ENCODE measurements at regions not wholly inside any gene's neighbourhood (a gene's known extent, or its start where the extent isn't known, plus 50 kb on each side); places are given as distances from the start of the nearest gene placed in this dataset.

- intact Hi-C loops (cut with micrococcal nuclease; ENCODE audit: unreplicated experiment): no loop called here
- Histone ChIP-seq H3K9me3 (ENCODE audit: low read length) (no peaks in the 10 kb centered on the region), H3K79me2 (ENCODE audit: insufficient read depth, low read depth, low read length) (no peaks in the 10 kb centered on the region), H3K4me1 (ENCODE audit: insufficient read depth, low read length, poor library complexity, severe bottlenecking) (no peaks in the 10 kb centered on the region), H2AFZ (ENCODE audit: low read length) (no peak overlapping the region), H3K4me3 (ENCODE audit: low read depth, low read length, poor library complexity, severe bottlenecking) (no peak overlapping the region), H3K27ac (ENCODE audit: low read depth, low read length, poor library complexity, severe bottlenecking) (no peak overlapping the region), H4K20me1 (ENCODE audit: insufficient read depth, low read length) (no peaks in the 10 kb centered on the region), H3K4me2 (ENCODE audit: low read length) (no peak overlapping the region), H3K36me3 (ENCODE audit: insufficient read depth, low read length) (no peaks in the 10 kb centered on the region), H3K9me2 (ENCODE audit: insufficient read depth, low read length) (no peaks in the 10 kb centered on the region)
- no peak for DNase-seq (ENCODE audit: low spot score)
- CTCF ChIA-PET (ENCODE audit: unreplicated experiment): no interaction called here
- POLR2A ChIA-PET: interaction anchor here (1.2 kb wide), 1 partner anchor 9 kb away, joined by 3 read pairs; no protein-coding TSS in a partner anchor
- TF ChIP-seq EZH2phosphoT487 (IDR thresholded peaks at IDR 0.05; ENCODE audit: borderline replicate concordance, low read depth, low read length) (no peak), CTCF (conservative IDR thresholded peaks at IDR 0.05; ENCODE audit: low read length) (no peak)
- no TSS peak for BruUV-seq (replicated peaks)
Observed at GRCh38 chr2:106623456-106623855, 136.3 kb downstream of the CD8B2 start.

- Histone ChIP-seq H3K36me3 (ENCODE audit: insufficient read depth, low read length) (no peaks in the 10 kb centered on the region), H3K27ac (ENCODE audit: low read depth, low read length, poor library complexity, severe bottlenecking) (no peak overlapping the region), H3K9me2 (ENCODE audit: insufficient read depth, low read length) (no peaks in the 10 kb centered on the region), H3K4me3 (ENCODE audit: low read depth, low read length, poor library complexity, severe bottlenecking) (no peak overlapping the region), H3K9me3 (ENCODE audit: low read length) (no peaks in the 10 kb centered on the region), H3K4me2 (ENCODE audit: low read length) (no peak overlapping the region), H3K79me2 (ENCODE audit: insufficient read depth, low read depth, low read length) (no peaks in the 10 kb centered on the region), H3K4me1 (ENCODE audit: insufficient read depth, low read length, poor library complexity, severe bottlenecking) (no peaks in the 10 kb centered on the region), H4K20me1 (ENCODE audit: insufficient read depth, low read length) (no peaks in the 10 kb centered on the region), H2AFZ (ENCODE audit: low read length) (no peak overlapping the region)
- TF ChIP-seq CTCF (conservative IDR thresholded peaks at IDR 0.05; ENCODE audit: low read length) (no peak), EZH2phosphoT487 (IDR thresholded peaks at IDR 0.05; ENCODE audit: borderline replicate concordance, low read depth, low read length) (no peak)
- ChIA-PET CTCF (ENCODE audit: unreplicated experiment) (no interaction called here), POLR2A (no interaction called here)
- no peak for DNase-seq (ENCODE audit: low spot score)
- intact Hi-C loops (cut with micrococcal nuclease; ENCODE audit: unreplicated experiment): loop anchor here (5.0 kb wide), 1 partner anchor 252 kb away; no protein-coding TSS in a partner anchor
- no TSS peak for BruUV-seq (replicated peaks)
Observed at GRCh38 chr2:106624787-106625380, 137.7 kb downstream of the CD8B2 start.

- BruUV-seq (replicated peaks): no TSS peak
- H4K20me1 ChIP-seq (ENCODE audit: insufficient read depth, low read length): no peaks in the 10 kb centered on the region
- intact Hi-C loops (cut with micrococcal nuclease; ENCODE audit: unreplicated experiment): loop anchor here (5.0 kb wide), 1 partner anchor 249 kb away; no protein-coding TSS in a partner anchor
Observed at GRCh38 chr2:106628377-106628776, 141.2 kb downstream of the CD8B2 start.

More at GRCh38 chr2:106628377-106628776, 141.2 kb downstream of the CD8B2 start:
- Histone ChIP-seq H3K9me3 (ENCODE audit: low read length) (no peaks in the 10 kb centered on the region), H2AFZ (ENCODE audit: low read length) (no peak overlapping the region), H3K27ac (ENCODE audit: low read depth, low read length, poor library complexity, severe bottlenecking) (no peak overlapping the region), H3K4me2 (ENCODE audit: low read length) (no peak overlapping the region), H3K4me3 (ENCODE audit: low read depth, low read length, poor library complexity, severe bottlenecking) (no peak overlapping the region), H3K4me1 (ENCODE audit: insufficient read depth, low read length, poor library complexity, severe bottlenecking) (no peaks in the 10 kb centered on the region), H3K9me2 (ENCODE audit: insufficient read depth, low read length) (no peaks in the 10 kb centered on the region), H3K36me3 (ENCODE audit: insufficient read depth, low read length) (no peaks in the 10 kb centered on the region), H3K79me2 (ENCODE audit: insufficient read depth, low read depth, low read length) (no peaks in the 10 kb centered on the region)
- POLR2A ChIA-PET: no interaction called here
- TF ChIP-seq CTCF (conservative IDR thresholded peaks at IDR 0.05; ENCODE audit: low read length) (no peak), EZH2phosphoT487 (IDR thresholded peaks at IDR 0.05; ENCODE audit: borderline replicate concordance, low read depth, low read length) (no peak)
- DNase-seq (ENCODE audit: low spot score): no peak
- CTCF ChIA-PET (ENCODE audit: unreplicated experiment): no interaction called here

Data from OCI-LY7 (cell line).